ENCODE measurements at regions not wholly inside any gene's neighbourhood (a gene's known extent, or its start where the extent isn't known, plus 50 kb on each side); places are given as distances from the start of the nearest gene placed in this dataset.
"Not testable (repeated sequence)": the region's sequence is repeated elsewhere in the genome, so short reads cannot be mapped to it uniquely, and the experiment has no call there.

DNA sequence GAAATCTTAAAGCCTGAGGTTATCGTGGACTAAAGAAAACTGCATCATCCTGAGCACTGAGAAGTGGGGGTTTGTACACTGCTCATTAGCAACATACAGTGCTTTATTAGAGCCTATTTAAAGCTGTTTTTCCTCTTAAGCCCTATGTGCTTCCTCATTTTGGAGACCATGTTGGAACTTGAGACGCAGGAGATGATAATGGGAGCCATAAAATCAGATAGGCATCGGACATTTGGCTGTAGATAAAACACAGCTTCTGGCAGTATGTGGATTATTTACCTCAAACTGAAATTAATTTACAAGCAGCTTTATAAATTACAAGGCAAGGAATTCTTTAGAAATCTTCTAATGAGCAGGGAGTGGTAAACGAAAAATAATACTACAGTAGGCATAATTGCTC lies 147.7 kb upstream of the IVNS1ABP start:
- Histone ChIP-seq H3K36me3 (no peaks in the 10 kb centered on the region), H3K4me3 (no peak overlapping the region), H3K27me3 (no peaks in the 10 kb centered on the region), H3K27ac (no peak overlapping the region), H3K9me3 (no peaks in the 10 kb centered on the region), H3K4me1 (no peaks in the 10 kb centered on the region)
- WGBS, 2 donors, result 63 to 68% methylated on average over 4 of the region's 4 CpGs
- DNase-seq (ENCODE audit: low spot score in 2 of 2), result no peak
- TF ChIP-seq EP300 (IDR thresholded peaks at IDR 0.05) (no peak), POLR2A (IDR thresholded peaks at IDR 0.05) (no peak)
- TF ChIP-seq, protein P1, sequence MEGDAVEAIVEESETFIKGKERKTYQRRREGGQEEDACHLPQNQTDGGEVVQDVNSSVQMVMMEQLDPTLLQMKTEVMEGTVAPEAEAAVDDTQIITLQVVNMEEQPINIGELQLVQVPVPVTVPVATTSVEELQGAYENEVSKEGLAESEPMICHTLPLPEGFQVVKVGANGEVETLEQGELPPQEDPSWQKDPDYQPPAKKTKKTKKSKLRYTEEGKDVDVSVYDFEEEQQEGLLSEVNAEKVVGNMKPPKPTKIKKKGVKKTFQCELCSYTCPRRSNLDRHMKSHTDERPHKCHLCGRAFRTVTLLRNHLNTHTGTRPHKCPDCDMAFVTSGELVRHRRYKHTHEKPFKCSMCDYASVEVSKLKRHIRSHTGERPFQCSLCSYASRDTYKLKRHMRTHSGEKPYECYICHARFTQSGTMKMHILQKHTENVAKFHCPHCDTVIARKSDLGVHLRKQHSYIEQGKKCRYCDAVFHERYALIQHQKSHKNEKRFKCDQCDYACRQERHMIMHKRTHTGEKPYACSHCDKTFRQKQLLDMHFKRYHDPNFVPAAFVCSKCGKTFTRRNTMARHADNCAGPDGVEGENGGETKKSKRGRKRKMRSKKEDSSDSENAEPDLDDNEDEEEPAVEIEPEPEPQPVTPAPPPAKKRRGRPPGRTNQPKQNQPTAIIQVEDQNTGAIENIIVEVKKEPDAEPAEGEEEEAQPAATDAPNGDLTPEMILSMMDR (IDR thresholded peaks at IDR 0.05), result no peak

DNA sequence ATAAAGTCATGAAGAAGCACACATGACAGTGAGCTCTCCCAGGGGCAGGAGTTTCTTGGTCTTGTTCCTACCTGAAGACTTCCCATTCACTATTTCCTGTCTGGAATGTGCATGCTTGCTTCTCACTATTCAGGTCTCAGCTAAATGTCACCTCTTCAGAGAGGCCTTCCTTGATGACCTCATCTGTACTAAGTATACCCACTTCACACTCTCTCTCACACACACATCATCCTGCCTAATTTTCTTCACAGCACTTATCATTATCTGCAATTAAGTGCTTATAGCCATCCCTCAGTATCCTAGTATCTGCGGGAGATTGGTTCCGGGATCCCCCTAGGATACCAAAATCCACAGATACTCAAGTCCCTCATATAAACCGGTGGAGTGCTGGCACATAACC lies 146.4 kb upstream of the IVNS1ABP start:
- Histone ChIP-seq H3K36me3 (no peaks in the 10 kb centered on the region), H3K4me3 (no peak overlapping the region), H3K4me1 (no peaks in the 10 kb centered on the region), H3K27ac (no peak overlapping the region), H3K9me3 (no peaks in the 10 kb centered on the region), H3K27me3 (no peaks in the 10 kb centered on the region)
- TF ChIP-seq, protein P1 (IDR thresholded peaks at IDR 0.05), result no peak
- no peak for TF ChIP-seq EP300 (IDR thresholded peaks at IDR 0.05)
- TF ChIP-seq POLR2A (IDR thresholded peaks at IDR 0.05), result no peak
- no peak for DNase-seq (ENCODE audit: low spot score in 2 of 2)
- 76% methylated on average over 3 of the region's 3 CpGs for WGBS, 2 donors

DNA sequence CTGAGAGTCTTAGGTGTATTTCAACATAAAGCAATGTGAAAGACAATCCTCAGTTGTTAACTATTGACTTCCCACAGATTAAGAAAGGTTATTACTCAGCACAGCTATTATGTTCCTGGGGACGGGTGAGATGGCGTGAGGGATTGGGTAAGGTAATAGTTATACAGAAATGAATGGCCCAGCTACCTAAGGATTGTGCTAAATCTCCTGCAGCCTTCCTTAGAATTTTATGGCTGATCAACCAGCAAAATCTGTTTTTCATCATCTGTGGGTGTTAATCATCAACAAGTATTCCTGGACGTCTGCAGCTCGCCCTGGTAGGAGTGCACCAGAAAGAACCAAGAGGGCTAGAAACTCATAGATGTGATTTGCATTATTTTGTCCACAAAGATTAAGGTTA lies 146.0 kb upstream of the IVNS1ABP start:
- TF ChIP-seq POLR2A (IDR thresholded peaks at IDR 0.05), result no peak
- no peak for TF ChIP-seq EP300 (IDR thresholded peaks at IDR 0.05)
- TF ChIP-seq, protein P1 (IDR thresholded peaks at IDR 0.05), result no peak
- WGBS, 2 donors, result 72 to 78% methylated on average over 4 of the region's 4 CpGs
- no peaks in the 10 kb centered on the region for H3K27me3 ChIP-seq
- no peaks in the 10 kb centered on the region for H3K9me3 ChIP-seq
- DNase-seq (ENCODE audit: low spot score in 2 of 2), result no peak
- no peaks in the 10 kb centered on the region for H3K4me1 ChIP-seq
- H3K36me3 ChIP-seq, result no peaks in the 10 kb centered on the region
- no peak overlapping the region for H3K27ac ChIP-seq
- H3K4me3 ChIP-seq, result no peak overlapping the region

DNA sequence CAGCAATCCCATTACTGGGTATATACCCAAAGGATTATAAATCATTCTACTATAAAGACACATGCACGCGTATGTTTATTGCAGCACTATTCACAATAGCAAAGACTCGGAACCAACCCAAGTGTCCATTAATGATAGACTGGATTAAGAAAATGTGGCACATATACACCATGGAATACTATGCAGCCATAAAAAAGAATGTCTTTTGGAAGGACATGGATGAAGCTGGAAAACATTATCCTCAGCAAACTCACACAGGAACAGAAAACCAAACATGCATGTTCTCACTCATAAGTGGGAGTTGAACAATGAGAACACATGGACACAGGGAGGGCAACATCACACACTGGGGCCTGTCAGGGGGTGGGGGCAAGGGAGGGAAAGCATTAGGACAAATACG lies 143.7 kb upstream of the IVNS1ABP start:
- not testable (repeated sequence) for H3K4me1 ChIP-seq; H3K4me3 ChIP-seq; H3K36me3 ChIP-seq; H3K27me3 ChIP-seq; H3K9me3 ChIP-seq; DNase-seq (ENCODE audit: low spot score in 2 of 2); H3K27ac ChIP-seq
- 96% methylated on average over 4 of the region's 4 CpGs for WGBS, 2 donors

DNA sequence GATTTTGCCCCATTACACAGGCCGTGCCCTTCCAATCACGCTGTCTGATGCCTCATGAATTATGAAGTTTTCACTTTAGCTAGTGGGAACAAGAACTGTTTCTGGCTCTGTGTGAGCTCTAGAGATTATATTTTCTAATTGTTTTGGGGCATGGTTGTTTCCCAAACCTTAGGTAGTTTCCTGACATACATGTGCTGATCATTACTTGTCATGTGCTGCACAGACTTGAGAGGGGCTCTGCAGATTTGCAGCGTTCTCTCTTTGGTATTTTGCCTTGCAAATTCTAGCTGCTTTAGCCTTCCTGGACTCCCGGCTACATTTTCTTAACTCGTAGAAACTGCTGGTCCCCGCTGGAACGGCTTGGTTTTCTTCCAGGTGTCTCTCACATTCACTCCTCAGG lies 142.1 kb upstream of the IVNS1ABP start:
- Histone ChIP-seq H3K9me3 (no peaks in the 10 kb centered on the region), H3K27me3 (no peaks in the 10 kb centered on the region), H3K4me3 (no peak overlapping the region), H3K4me1 (no peaks in the 10 kb centered on the region), H3K36me3 (no peaks in the 10 kb centered on the region), H3K27ac (no peak overlapping the region)
- DNase-seq (ENCODE audit: low spot score in 2 of 2), result no peak
- 89 to 91% methylated on average over 7 of the region's 7 CpGs for WGBS, 2 donors
- TF ChIP-seq, protein P1 (IDR thresholded peaks at IDR 0.05), result no peak
- TF ChIP-seq EP300 (IDR thresholded peaks at IDR 0.05) (no peak), POLR2A (IDR thresholded peaks at IDR 0.05) (no peak)

DNA sequence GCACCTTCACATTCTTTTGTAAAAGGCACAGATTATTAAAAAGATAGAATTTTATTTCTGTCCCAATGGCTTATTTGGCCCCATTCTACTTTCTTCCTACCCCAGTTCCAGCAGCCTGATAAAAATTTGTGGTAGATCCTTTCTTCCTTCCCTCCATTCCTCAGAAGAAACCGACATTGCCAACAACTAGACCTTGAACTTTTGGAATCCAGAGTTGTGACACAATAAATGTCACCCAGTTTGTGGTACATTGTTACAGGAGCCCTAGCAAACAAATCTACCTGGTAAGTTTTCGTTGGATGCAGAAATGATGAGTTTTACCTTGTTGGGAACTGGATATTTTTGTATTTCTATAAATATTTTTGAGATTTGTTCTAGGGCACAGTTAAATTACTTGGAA lies 141.6 kb upstream of the IVNS1ABP start:
- H3K4me1 ChIP-seq, result no peaks in the 10 kb centered on the region
- H3K4me3 ChIP-seq, result no peak overlapping the region
- DNase-seq (ENCODE audit: low spot score in 2 of 2), result no peak
- H3K27ac ChIP-seq, result no peak overlapping the region
- H3K9me3 ChIP-seq, result no peaks in the 10 kb centered on the region
- no peaks in the 10 kb centered on the region for H3K27me3 ChIP-seq
- 60 to 90% methylated on average over 2 of the region's 2 CpGs for WGBS, 2 donors
- no peak for TF ChIP-seq POLR2A (IDR thresholded peaks at IDR 0.05)
- no peaks in the 10 kb centered on the region for H3K36me3 ChIP-seq

All from tibial nerve (tissue), 4 donors.